ENCODE measurements at regions not wholly inside any gene's neighbourhood (a gene's known extent, or its start where the extent isn't known, plus 50 kb on each side); places are given as distances from the start of the nearest gene placed in this dataset.

GRCh38 chr14:97848317-97848980 is 1051.3 kb downstream of the VRK1 start:
- no peak for DNase-seq (ENCODE audit: low read depth)
- no peak overlapping the region for H3K4me3 ChIP-seq (ENCODE audit: low read depth, low read length)
- TF ChIP-seq POLR2A (IDR thresholded peaks at IDR 0.05; ENCODE audit: extremely low read depth, insufficient read length), result no peak
- no peak for TF ChIP-seq CTCF (IDR thresholded peaks at IDR 0.05; ENCODE audit: low read depth, low read length)
- no peak for TF ChIP-seq MYC (IDR thresholded peaks at IDR 0.05; ENCODE audit: low read depth, low read length)
- TF ChIP-seq MAX (IDR thresholded peaks at IDR 0.05; ENCODE audit: low read depth, low read length), result no peak

- no peak for DNase-seq (ENCODE audit: low read depth)
- TF ChIP-seq MAX (IDR thresholded peaks at IDR 0.05; ENCODE audit: low read depth, low read length), result no peak
- no peak for TF ChIP-seq MYC (IDR thresholded peaks at IDR 0.05; ENCODE audit: low read depth, low read length)
- no peak for TF ChIP-seq POLR2A (IDR thresholded peaks at IDR 0.05; ENCODE audit: extremely low read depth, insufficient read length)
- TF ChIP-seq CTCF (IDR thresholded peaks at IDR 0.05; ENCODE audit: low read depth, low read length), result no peak
- no peak overlapping the region for H3K4me3 ChIP-seq (ENCODE audit: low read depth, low read length)
Measured at GRCh38 chr14:97850466-97850865, 1053.3 kb downstream of the VRK1 start.

- DNase-seq (ENCODE audit: low read depth), result no peak
- H3K4me3 ChIP-seq (ENCODE audit: low read depth, low read length), result no peak overlapping the region
- TF ChIP-seq MYC (IDR thresholded peaks at IDR 0.05; ENCODE audit: low read depth, low read length) (no peak), MAX (IDR thresholded peaks at IDR 0.05; ENCODE audit: low read depth, low read length) (no peak), POLR2A (IDR thresholded peaks at IDR 0.05; ENCODE audit: extremely low read depth, insufficient read length) (no peak)
Measured at GRCh38 chr14:97850886-97851285, 1053.7 kb downstream of the VRK1 start.

- DNase-seq (ENCODE audit: low read depth), result no peak
- H3K4me3 ChIP-seq (ENCODE audit: low read depth, low read length), result no peak overlapping the region
- TF ChIP-seq MAX (IDR thresholded peaks at IDR 0.05; ENCODE audit: low read depth, low read length) (no peak), MYC (IDR thresholded peaks at IDR 0.05; ENCODE audit: low read depth, low read length) (no peak), POLR2A (IDR thresholded peaks at IDR 0.05; ENCODE audit: extremely low read depth, insufficient read length) (no peak), CTCF (IDR thresholded peaks at IDR 0.05; ENCODE audit: low read depth, low read length) (no peak)
Measured at GRCh38 chr14:97851428-97851995, 1054.3 kb downstream of the VRK1 start.

- DNase-seq (ENCODE audit: low read depth), result no peak
- no peak overlapping the region for H3K4me3 ChIP-seq (ENCODE audit: low read depth, low read length)
- TF ChIP-seq MAX (IDR thresholded peaks at IDR 0.05; ENCODE audit: low read depth, low read length) (no peak), CTCF (IDR thresholded peaks at IDR 0.05; ENCODE audit: low read depth, low read length) (no peak)
Measured at GRCh38 chr14:97854918-97855317, 1057.7 kb downstream of the VRK1 start.

GRCh38 chr14:97866195-97866594 is 1069.0 kb downstream of the VRK1 start:
- no peak overlapping the region for H3K4me3 ChIP-seq (ENCODE audit: low read depth, low read length)
- TF ChIP-seq MAX (IDR thresholded peaks at IDR 0.05; ENCODE audit: low read depth, low read length), result no peak
- TF ChIP-seq CTCF (IDR thresholded peaks at IDR 0.05; ENCODE audit: low read depth, low read length), result no peak
- no peak for TF ChIP-seq POLR2A (IDR thresholded peaks at IDR 0.05; ENCODE audit: extremely low read depth, insufficient read length)
- no peak for TF ChIP-seq MYC (IDR thresholded peaks at IDR 0.05; ENCODE audit: low read depth, low read length)
- DNase-seq (ENCODE audit: low read depth), result no peak

Data from NB4 (cell line).